ENCODE measurements at regions not wholly inside any gene's neighbourhood (a gene's known extent, or its start where the extent isn't known, plus 50 kb on each side); places are given as distances from the start of the nearest gene placed in this dataset.

- DNase-seq = peak; percentile 93
- Histone ChIP-seq H3K4me1 (peaks cover 6% of the 10 kb centered on the region; the same call in 1 of the 2 replicates), H3K9me3 (no peaks in the 10 kb centered on the region), H3K36me3 (peaks cover 4% of the 10 kb centered on the region), H3K27me3 (peaks cover 8% of the 10 kb centered on the region), H3K4me3 (ENCODE audit: low read depth, low read length) (peak overlapping the region; percentile 87)
- no peak for TF ChIP-seq CTCF (IDR thresholded peaks at IDR 0.05; ENCODE audit: low read depth, low read length)
Measured at GRCh38 chr13:50125554-50126262, 110.5 kb downstream of the KCNRG start.

GRCh38 chr13:50126263-50126992 is 111.2 kb downstream of the KCNRG start:
- Histone ChIP-seq H3K4me1 (peaks cover 3% of the 10 kb centered on the region; the same call in 1 of the 2 replicates), H3K9me3 (no peaks in the 10 kb centered on the region), H3K4me3 (ENCODE audit: low read depth, low read length) (peak overlapping the region; percentile 87), H3K36me3 (peaks cover 4% of the 10 kb centered on the region), H3K27me3 (peaks cover 13% of the 10 kb centered on the region)
- no peak for DNase-seq
- no peak for TF ChIP-seq CTCF (IDR thresholded peaks at IDR 0.05; ENCODE audit: low read depth, low read length)

GRCh38 chr13:50126993-50127725 is 111.9 kb downstream of the KCNRG start:
- Histone ChIP-seq H3K4me3 (ENCODE audit: low read depth, low read length) (no peak overlapping the region), H3K4me1 (no peaks in the 10 kb centered on the region; the same call in 1 of the 2 replicates), H3K27me3 (peaks cover 14% of the 10 kb centered on the region), H3K36me3 (peaks cover 4% of the 10 kb centered on the region), H3K9me3 (no peaks in the 10 kb centered on the region)
- TF ChIP-seq CTCF (IDR thresholded peaks at IDR 0.05; ENCODE audit: low read depth, low read length) = no peak
- DNase-seq = no peak

- H3K4me3 ChIP-seq (ENCODE audit: low read depth, low read length) = no peak overlapping the region
- H3K36me3 ChIP-seq = peaks cover 4% of the 10 kb centered on the region
- peaks cover 14% of the 10 kb centered on the region for H3K27me3 ChIP-seq
- no peaks in the 10 kb centered on the region for H3K9me3 ChIP-seq
- no peaks in the 10 kb centered on the region; the same call in 1 of the 2 replicates for H3K4me1 ChIP-seq
- no peak for TF ChIP-seq CTCF (IDR thresholded peaks at IDR 0.05; ENCODE audit: low read depth, low read length)
- DNase-seq = no peak
Measured at GRCh38 chr13:50127726-50128291, 112.6 kb downstream of the KCNRG start.

GRCh38 chr13:50128428-50128931 is 113.2 kb downstream of the KCNRG start:
- DNase-seq = no peak
- Histone ChIP-seq H3K9me3 (no peaks in the 10 kb centered on the region), H3K27me3 (peaks cover 14% of the 10 kb centered on the region), H3K4me3 (ENCODE audit: low read depth, low read length) (no peak overlapping the region), H3K36me3 (peaks cover 4% of the 10 kb centered on the region), H3K4me1 (no peaks in the 10 kb centered on the region; the same call in 1 of the 2 replicates)
- TF ChIP-seq CTCF (IDR thresholded peaks at IDR 0.05; ENCODE audit: low read depth, low read length) = no peak
